ENCODE measurements at regions not wholly inside any gene's neighbourhood (a gene's known extent, or its start where the extent isn't known, plus 50 kb on each side); places are given as distances from the start of the nearest gene placed in this dataset.

DNA sequence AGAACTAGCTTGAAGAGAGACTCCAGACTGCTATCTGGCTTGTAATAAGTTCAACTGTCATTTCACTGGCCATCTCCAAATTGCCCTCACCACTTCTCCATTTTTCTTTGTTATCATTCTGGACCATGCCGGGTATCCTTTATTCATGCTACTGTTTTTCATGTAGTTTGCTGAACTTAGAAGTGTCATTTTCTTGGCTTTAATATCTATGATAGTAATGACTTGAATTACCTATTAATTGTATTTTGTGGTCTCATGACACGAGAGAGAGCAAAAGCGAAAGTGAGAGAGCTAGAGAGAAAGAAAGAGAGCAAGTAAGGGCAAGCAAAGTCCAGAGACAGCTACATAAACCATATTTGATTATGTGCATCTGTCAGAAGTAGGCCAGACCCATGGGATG, 184.9 kb upstream of the ATP1B1 start:
- no peak for DNase-seq

DNA sequence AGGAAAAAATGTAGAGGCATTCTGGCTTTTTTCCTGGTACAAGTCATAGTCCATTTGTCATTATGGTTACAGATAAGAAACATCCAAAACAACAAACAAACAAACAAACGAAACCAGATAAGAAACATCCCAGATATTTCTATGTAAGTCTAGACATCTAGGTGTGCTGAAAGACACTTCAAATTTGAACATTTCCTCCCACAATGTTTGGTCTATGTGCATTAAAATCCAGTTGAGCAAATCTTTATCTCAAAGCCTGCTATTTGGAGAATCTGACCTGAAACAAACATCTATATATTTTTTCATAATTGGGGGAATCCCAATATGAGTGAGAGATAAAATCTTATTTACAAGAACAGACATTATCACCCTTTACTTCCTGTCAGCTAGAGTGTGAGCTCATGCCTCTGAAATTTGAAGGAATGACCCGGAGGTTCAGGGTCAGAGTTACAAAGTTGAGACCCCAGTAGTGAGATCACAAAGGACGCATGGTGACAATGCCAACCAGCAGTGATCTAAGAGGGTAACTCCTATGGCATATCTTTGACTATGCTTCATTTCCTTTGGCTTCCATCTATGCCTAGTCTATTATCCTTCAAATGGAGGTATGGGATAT, 182.9 kb upstream of the ATP1B1 start:
- no peak for DNase-seq

DNA sequence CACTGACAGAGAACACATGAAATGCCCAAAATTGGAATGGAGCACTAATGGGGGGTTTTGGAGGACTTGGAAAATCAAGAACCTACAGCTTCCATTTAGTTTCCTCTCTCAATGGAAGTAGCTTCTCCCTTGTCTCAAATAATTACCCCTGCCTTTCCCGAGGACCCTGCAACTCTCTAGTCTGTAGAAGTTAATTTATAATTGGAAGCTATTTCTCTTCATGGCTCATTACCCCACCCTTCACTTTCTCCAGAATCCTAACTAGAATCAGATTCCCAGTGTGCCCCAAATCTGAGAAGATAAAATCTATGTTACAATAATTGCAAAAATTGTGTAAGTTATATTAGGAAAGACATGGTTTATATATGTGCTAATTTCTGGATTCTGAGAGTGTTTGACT, 181.5 kb upstream of the ATP1B1 start:
- DNase-seq, result no peak

DNA sequence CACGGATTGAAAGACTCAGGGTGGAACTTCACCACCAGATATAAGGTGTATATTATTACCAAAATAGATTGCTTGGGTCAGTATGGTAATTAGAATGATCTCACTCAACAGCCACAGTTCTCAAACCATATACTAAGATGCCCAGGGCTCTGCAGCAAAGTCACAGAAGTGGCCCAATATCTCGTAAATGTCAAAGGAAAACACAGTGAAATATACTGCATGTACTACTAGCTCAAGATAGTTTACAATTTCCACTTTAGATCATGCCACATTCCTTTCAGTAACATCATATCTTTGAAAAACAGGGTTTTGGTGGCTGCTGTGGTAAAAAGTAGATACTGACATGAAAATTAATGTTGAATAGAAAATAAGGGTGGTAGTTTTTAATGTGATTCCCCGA, 180.3 kb upstream of the ATP1B1 start:
- no peak for DNase-seq

DNA sequence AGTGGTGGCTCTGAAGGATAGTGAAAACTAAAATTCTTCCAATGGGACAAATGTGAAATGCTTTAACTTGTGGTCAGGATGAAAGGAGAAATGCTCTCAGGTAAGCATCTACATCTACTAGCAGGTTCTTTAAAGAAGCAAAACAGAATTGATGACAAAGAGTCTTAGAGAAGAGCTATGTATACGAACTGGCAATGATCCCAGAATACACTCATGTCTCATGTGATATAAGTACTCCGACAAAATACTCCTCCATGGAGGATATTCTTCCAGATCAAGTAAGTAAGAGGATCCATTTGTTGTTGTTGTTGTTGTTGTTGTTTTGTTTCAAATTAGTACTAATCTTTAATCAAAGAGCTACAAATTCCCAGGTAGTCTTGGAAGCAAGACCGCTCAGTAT, 174.0 kb upstream of the ATP1B1 start:
- DNase-seq, result no peak

DNA sequence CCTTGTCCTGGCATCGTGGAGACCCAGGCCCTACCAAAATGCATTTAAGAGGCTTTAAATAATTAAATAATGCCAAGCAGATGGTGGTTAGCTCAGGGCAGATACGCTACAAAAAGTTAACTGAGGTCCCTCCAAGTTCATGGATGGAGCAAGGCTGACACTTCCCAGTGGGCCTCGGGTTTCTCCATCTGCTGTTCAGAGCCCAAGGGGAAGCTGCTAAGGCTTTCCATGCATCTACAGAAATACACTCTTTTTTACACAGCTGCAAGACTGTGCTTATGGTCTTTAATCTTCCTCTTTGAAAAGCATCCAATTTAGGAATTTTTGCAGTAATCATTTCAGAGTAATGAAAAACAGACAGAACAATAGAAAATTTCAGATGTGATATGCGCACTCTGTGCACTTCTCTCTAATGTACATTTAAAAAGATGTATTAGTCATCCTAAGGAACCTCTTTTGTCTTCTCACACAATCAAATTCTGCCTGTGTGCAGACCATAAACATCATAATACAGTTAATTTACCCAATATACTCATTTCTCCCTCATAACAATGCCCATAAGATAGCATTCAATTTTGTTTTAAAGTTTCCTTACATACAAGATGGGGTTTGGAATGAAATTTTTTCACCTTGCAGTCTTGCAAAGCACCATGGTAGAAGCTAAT, 173.2 kb upstream of the ATP1B1 start:
- DNase-seq, result no peak

DNA sequence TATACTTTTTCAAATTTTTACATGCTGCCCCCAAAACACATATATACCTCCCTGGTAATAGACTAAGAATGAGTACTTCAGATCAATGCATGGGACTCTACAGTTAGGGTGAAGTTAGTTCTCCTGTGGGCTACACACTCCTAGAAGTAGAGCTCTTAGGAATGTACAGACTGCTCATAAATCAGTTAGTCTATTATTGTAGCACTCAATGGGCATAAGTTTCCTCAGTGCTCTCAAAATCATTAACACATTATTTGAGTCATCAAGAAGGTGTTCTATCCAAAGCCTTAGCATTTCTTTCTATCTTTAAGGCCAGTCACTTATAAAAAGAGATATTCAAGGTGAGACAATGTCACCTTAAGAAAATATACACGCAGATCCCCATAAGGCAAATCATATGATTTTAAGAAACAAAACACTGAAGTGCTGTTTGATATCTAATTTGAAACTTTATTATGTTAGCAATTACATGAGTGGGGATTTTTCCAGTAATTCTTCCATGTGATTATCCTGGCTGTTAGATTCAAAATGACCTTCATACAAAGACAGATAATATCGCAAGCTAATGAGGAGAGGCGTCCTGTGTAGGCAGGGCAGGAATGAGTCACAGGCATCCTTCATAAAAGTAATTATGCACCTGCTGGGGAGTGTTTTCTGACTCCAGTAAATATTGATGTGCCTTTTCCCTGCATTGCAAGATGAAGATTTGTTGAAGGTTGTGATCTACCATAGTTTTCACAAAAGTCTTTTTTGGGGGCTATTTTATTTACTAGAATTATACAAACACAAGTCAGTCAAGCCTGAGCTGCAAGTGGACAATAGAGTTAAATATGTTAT, 167.2 kb upstream of the ATP1B1 start:
- no peak for DNase-seq

DNA sequence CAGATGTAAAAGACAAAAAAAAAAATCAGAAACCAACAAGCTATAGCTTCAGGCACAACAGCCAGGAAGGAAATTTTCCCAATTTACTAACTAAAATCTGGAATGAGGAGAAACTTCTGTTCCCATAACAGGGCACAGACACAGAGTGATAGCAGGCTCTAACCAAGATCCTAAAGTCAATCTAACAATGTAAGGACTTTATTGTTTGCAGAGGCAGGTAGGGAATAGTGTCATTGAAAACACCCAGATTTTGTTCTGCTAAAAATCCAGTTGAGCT, 166.6 kb upstream of the ATP1B1 start:
- no peak for DNase-seq

DNA sequence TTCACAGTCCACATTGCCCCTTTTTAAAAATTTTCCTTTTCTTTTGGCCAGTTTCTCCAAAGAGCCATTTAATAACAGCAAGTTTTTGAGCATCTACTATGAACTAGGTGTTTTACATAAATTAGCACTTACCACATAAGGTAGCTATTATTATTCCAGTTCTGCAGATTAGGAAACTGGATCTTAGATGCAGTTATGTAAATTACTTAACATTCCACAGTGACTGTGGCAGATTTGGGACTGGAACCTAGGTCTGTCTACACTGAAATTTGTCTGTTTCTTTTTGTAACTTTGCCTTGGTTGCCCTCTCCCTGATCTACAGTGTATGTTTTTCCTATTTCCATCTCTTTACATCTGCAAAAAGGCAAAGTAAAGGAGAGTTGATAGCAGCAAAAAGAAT, 164.8 kb upstream of the ATP1B1 start:
- no peak for DNase-seq

DNA sequence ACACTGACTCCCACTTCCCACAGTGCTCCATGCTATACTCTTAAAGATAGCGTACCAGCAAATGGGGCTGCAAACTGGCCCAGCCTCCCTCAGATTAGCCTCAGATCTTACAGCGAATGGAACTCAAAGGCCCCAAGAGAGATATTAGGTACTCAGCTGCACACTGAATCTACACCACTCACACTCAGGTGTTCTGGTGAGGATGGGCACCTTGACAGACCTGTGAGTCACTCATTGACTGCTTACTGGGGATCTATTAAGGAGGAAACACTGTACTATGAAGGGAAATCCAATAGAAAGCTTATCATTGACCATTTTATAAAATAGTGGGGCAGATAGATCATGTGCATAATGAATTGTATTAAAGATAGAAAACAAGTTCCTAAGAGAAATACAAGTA, 164.3 kb upstream of the ATP1B1 start:
- DNase-seq, result no peak

DNA sequence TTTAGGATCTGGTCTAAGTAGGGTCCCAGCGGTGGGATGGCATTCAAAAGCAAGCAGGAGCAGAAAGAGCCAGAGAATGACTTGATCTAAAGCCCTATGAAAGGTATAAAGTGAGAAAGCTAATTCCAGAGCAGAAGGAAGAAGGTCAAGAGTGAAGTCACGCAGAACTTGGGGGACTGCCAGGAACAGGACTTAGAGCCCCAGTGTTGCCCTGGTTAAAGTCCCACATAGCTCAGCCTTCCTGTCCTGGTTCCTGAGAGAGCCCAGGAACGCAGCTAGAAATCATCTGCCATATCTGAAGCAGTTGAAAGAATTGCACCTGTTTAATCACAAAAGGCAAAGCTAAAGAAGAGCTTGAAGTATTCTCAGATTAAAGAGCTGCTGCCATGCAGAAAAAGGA, 160.6 kb upstream of the ATP1B1 start:
- no peak for DNase-seq

DNA sequence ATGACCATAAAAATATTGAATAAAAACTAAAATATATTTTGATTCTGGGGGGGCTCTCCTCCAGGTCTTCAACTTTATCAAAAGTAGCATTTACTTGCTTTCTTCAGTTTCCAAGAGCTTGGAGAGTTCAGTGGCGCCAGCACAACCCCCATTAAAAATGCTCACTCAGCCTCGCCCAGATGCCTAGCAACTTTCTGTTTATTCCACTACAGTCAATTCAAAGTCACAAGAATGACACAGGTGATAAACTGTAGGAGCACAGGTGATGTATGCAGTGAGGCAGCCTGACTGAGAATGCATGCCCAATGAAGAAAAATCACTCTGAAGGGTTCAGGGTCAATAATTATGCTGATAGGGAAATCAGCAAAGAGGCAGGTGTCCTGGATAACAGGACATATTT, 159.4 kb upstream of the ATP1B1 start:
- no peak for DNase-seq

DNA sequence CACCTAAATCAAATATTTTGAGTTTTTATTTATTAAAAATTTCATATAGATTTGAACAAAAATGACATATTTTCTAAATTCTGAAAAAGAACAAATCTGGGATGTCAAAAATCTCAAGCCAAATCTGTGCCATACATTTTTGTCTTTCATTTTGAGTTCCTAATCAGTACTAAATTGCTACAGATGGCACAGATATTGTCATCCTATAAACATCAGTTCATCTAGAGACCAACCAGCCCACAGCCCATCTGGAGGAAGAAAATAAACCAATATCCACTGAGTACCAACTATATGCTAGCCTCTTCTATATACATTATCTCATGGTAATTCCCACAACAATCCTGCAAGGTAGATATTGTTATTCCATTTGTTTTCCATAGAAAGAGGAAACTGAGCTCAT, 156.8 kb upstream of the ATP1B1 start:
- DNase-seq, result no peak

DNA sequence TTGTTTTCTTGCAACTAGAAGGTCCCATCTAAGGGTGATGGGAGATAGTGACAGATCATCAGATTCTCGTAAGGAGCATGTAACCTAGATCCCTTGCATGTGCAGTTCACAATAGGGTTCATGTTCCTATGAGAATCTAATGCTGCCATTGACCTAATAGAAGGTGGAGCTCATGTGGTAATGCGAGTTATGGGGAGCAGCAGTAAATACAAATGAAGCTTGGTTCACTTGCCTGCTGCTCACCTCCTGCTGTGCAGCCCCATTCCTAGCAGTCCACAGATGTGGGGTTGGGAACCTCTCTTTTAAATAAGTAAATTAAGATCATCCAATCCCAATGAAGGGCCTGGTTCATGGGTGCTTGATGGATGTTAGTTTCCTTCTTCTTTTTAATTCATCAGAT, 148.7 kb upstream of the ATP1B1 start:
- DNase-seq, result no peak

DNA sequence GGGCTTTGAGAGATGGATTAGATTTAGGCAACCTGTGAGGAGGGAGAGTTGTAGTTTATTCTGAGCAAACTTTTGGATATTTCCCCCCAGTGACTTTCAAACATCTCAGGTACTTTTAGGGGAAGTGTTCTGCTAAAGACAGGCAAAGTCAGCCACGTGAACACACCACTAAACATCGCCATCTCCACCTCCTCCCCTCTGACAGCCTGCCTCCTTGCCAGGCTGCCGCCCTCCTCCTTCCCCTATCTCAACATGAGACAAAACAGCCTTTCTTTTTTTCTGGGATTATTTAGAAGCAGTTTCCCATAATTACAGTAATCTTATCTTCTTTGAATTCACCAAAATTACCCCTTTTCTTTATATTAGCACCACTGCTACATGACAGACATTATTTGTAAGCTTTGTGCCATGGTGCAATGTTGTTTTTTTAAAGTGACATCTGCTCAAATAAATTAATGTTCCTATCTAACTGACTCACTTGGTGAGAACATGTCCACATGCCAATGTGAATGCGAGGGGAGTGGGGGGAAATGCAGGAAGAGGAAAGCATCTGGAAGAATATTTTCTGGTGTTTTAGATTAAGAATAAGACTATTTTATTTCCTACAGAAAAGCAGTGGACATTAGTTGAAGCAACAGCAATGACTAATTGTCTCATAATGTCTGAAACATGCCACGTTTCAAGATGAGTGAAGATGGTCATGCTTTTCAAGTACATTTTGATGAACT, 147.8 kb upstream of the ATP1B1 start:
- no peak for DNase-seq

DNA sequence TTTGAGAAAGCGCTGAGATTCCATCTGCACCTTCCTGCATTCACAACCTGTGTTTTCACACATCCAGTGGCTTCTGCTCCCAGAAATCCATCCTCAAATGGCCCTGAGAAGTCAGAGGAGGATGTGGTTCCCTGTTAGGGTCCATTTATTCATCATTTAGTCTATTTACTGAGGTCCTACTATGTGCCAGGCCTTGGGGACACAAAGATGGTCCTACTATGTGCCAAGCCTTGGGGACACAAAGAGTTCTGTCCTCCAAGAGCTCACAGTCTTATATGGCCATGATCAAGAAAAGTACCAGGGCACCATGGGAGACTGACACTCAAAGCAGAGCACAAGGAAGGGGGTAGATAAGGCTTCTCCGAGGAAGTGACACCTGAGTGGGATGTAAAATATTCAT, 147.1 kb upstream of the ATP1B1 start:
- no peak for DNase-seq

DNA sequence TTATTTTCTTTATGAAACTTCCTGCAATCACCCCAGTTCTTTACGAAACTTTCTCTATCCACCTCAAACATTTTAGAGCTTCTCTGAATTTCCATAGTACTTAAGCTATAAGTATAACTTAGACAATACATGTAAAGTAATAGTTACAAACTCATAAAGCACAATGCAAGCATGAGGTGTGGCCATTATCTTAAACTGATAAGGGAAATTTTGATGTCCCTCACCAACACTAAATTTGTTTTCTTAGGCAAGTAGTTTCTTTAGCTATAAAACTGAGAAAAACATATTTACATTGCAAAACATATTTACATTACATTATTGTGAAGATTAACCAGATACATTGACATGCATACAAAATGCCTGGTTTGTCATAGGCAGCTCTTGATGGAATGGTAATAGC, 146.4 kb upstream of the ATP1B1 start:
- DNase-seq, result no peak

DNA sequence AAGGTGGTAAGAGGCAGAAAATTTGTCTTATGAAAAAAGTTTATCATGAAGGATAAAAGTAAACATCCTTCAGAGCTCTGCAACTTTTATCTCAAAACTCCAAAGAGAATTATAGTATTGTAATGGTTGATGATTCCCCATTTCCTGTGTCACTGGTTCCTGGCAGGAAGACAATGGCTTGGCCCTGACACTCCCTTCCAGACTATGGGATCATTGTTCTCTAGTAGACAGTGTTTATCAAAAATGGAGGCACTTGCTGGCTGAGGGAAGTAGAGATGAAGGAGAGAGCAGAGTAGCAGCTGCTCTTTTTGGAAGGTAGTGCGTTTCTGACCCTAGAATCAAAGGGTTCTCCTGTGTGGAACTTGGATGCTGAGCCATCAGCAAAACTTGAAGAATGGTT, 145.9 kb upstream of the ATP1B1 start:
- DNase-seq, result no peak

DNA sequence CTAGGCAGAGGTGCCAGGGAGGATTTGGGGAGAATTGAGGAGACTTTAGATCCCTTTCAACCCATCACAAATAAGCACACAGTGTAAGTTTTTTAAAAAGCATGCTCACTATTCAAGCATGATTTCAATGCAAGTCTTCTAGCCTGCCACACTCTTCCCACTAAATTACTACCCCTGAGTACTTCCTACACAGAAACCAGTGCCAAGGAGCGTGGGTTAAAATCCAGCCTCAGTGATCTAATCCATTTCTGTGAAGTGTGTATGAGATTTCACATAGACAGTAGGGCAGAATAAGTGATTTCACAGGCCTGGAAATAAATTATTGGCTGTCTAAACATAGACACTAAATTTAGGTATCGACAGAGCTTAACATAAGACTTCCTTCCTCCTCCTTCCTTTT, 142.9 kb upstream of the ATP1B1 start:
- DNase-seq, result no peak

DNA sequence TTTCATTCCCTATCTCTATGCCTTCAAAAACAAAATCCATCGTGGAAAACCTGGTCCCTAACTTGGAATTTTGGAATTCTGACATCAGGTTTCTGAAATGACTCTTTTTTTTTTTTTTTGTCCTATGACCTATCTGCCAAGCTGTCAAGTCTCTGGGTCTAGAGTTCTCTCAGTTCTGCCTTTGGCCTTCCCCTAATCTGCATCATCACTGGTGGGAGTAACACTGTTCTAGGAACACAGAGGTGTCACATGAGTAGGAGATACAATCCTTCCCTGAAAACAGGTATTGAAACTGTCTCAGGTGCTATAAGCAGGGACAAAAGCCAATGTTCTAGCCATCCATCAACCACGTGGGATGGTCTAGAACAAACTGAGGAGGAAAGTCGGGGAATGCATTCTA, 142.0 kb upstream of the ATP1B1 start:
- no peak for DNase-seq

DNA sequence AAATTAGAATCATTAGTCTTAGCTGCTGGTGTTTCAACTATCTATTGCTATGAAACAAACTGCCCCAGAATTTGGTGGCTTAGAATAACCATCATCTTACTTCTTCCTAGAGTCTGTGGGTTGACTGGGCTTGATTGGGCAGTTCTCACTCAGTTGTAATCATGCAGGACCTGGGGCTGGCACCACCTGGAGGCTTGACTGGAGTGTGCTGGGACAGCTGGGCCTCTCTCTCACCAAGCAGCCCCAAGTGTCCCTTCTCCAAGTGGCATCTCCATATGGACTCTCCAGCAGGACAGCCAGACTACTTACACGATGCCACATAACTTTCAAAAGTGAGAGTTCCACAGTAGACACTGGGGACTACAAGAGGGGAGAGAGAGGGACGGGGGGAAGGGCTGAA, 140.3 kb upstream of the ATP1B1 start:
- DNase-seq, result no peak

DNA sequence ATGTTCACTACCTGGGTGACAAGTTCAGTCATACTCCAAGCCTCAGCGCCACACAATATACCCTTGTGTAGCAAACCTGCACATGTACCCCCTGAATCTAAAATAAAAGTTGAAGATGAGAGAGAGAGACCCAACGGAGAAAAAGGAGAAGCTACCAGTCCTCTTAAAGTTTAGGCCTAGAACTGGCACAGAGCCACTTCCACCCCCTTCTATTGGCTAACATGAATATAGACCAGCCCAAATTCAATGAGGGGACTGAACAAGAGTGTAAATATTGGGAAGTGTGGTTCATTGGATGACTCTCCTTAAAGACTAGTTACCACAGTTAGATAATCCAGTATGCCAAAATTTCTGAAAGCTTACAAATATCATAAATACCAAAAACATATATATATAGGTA, 139.9 kb upstream of the ATP1B1 start:
- DNase-seq, result no peak

DNA sequence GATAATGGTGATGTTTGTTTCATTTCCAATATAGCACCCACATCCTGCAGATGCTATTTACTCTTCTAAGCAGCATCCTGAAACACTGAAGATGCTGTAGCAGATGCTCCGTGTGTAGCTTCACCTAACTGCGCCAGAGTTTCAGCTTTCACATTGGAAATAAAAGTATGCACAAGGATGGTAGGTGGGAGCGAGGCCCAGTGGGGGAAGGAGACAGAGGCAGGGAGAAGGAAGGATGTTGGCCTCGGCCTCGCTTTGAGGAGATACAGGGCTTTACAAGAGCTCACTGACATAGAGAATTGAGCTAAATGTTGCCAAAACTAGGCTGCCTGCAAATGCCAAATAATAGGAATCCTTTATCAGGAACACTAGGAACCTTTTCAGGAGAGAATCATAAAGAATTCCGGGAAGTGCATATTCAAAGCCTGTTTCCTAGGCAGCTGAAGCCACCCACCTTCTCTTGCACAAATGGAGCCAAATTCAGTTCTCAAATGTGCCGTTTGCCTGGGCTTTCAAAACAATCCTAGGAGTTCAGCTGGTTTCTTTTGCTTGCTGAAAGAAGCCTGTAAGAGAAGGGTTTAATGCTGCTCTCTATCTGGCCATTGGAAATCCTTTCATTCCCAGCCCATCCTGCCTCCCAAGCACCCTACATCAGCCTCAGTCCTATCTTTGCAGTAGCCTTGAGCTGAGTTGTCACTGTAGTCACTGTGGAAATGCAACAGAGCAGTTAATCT, 135.4 kb upstream of the ATP1B1 start:
- DNase-seq, result no peak
